Muscle layer of duodenum (tissue), 2 donors: ENCODE measurements at regions not wholly inside any gene's neighbourhood (a gene's known extent, or its start where the extent isn't known, plus 50 kb on each side); places are given as distances from the start of the nearest gene placed in this dataset.

Source experiments
- H3K27ac ChIP-seq: one replicate; pipeline ENCODE4 v1.7.0; 2013; ENCODE audit warnings: mild to moderate bottlenecking, low read length
- H3K27me3 ChIP-seq: one replicate; pipeline ENCODE4 v1.7.0; 2013; ENCODE audit warnings: low read depth, mild to moderate bottlenecking, control low read depth, low read length
- H3K36me3 ChIP-seq, 2 donors: one replicate each; pipeline ENCODE4 v1.7.0; 2013; ENCODE audit warnings: low read length in 2 of 2, control low read depth in 1 of 2, mild to moderate bottlenecking in 1 of 2; ENCODE audit not compliant: insufficient read depth in 2 of 2, control insufficient read depth in 1 of 2
- H3K4me1 ChIP-seq, 2 donors: one replicate each; pipeline ENCODE4 v1.7.0; 2013; ENCODE audit warnings: low read length in 2 of 2, mild to moderate bottlenecking in 2 of 2, control low read depth in 1 of 2, moderate library complexity in 1 of 2; ENCODE audit not compliant: insufficient read depth in 2 of 2, control insufficient read depth in 1 of 2
- H3K4me3 ChIP-seq, 2 donors: one replicate each; pipeline ENCODE4 v1.7.0; 2013; ENCODE audit warnings: low read length in 2 of 2, low read depth in 1 of 2, mild to moderate bottlenecking in 1 of 2
- H3K9me3 ChIP-seq, 2 donors: one replicate each; pipeline ENCODE4 v1.7.0; 2013; ENCODE audit warnings: low read length in 2 of 2, control low read depth in 1 of 2, mild to moderate bottlenecking in 1 of 2; ENCODE audit not compliant: control insufficient read depth in 1 of 2
- donor health status: healthy.

GRCh38 chr9:90458485-90458884 lies 184.1 kb downstream of the DIRAS2 start:
- Histone ChIP-seq H3K36me3 (no peaks in the 10 kb centered on the region), H3K27ac (no peak overlapping the region), H3K4me3 (no peak overlapping the region), H3K27me3 (no peaks in the 10 kb centered on the region), H3K9me3 (no peaks in the 10 kb centered on the region), H3K4me1 (no peaks in the 10 kb centered on the region)

GRCh38 chr9:90459321-90459720 lies 183.3 kb downstream of the DIRAS2 start:
- no peaks in the 10 kb centered on the region for H3K9me3 ChIP-seq
- no peaks in the 10 kb centered on the region for H3K36me3 ChIP-seq
- H3K4me1 ChIP-seq = no peaks in the 10 kb centered on the region
- H3K27ac ChIP-seq = no peak overlapping the region
- no peak overlapping the region for H3K4me3 ChIP-seq
- H3K27me3 ChIP-seq = no peaks in the 10 kb centered on the region

- Histone ChIP-seq H3K9me3 (no peaks in the 10 kb centered on the region), H3K27ac (no peak overlapping the region), H3K36me3 (no peaks in the 10 kb centered on the region), H3K4me1 (no peaks in the 10 kb centered on the region), H3K4me3 (no peak overlapping the region), H3K27me3 (no peaks in the 10 kb centered on the region)
These were observed 182.4 kb downstream of the DIRAS2 start for GRCh38 chr9:90460220-90460619.

GRCh38 chr9:90464978-90465377 lies 177.6 kb downstream of the DIRAS2 start:
- Histone ChIP-seq H3K27ac (no peak overlapping the region), H3K4me3 (no peak overlapping the region), H3K4me1 (no peaks in the 10 kb centered on the region), H3K36me3 (no peaks in the 10 kb centered on the region), H3K27me3 (no peaks in the 10 kb centered on the region), H3K9me3 (no peaks in the 10 kb centered on the region)

- no peaks in the 10 kb centered on the region for H3K9me3 ChIP-seq
- no peaks in the 10 kb centered on the region for H3K36me3 ChIP-seq
- no peak overlapping the region for H3K4me3 ChIP-seq
- no peak overlapping the region for H3K27ac ChIP-seq
- H3K4me1 ChIP-seq = no peaks in the 10 kb centered on the region
- no peaks in the 10 kb centered on the region for H3K27me3 ChIP-seq
These were observed 176.2 kb downstream of the DIRAS2 start for GRCh38 chr9:90466441-90466840.

GRCh38 chr9:90469435-90469834 lies 173.2 kb downstream of the DIRAS2 start:
- no peaks in the 10 kb centered on the region for H3K9me3 ChIP-seq
- H3K36me3 ChIP-seq = no peaks in the 10 kb centered on the region
- H3K4me3 ChIP-seq = no peak overlapping the region
- no peaks in the 10 kb centered on the region for H3K27me3 ChIP-seq
- no peaks in the 10 kb centered on the region for H3K4me1 ChIP-seq
- no peak overlapping the region for H3K27ac ChIP-seq

GRCh38 chr9:90469865-90470387 lies 172.7 kb downstream of the DIRAS2 start:
- Histone ChIP-seq H3K36me3 (no peaks in the 10 kb centered on the region), H3K9me3 (no peaks in the 10 kb centered on the region), H3K27ac (no peak overlapping the region), H3K27me3 (no peaks in the 10 kb centered on the region), H3K4me3 (no peak overlapping the region), H3K4me1 (no peaks in the 10 kb centered on the region)

- no peaks in the 10 kb centered on the region for H3K4me1 ChIP-seq
- no peaks in the 10 kb centered on the region for H3K27me3 ChIP-seq
- no peaks in the 10 kb centered on the region for H3K9me3 ChIP-seq
- H3K36me3 ChIP-seq = no peaks in the 10 kb centered on the region
- H3K4me3 ChIP-seq = no peak overlapping the region
- H3K27ac ChIP-seq = no peak overlapping the region
These were observed 166.6 kb downstream of the DIRAS2 start for GRCh38 chr9:90476058-90476457.

- no peaks in the 10 kb centered on the region for H3K4me1 ChIP-seq
These were observed 165.1 kb downstream of the DIRAS2 start for GRCh38 chr9:90477535-90477934.

GRCh38 chr9:90478821-90479220 lies 163.8 kb downstream of the DIRAS2 start:
- H3K9me3 ChIP-seq = no peaks in the 10 kb centered on the region
- no peaks in the 10 kb centered on the region for H3K36me3 ChIP-seq
- no peaks in the 10 kb centered on the region for H3K4me1 ChIP-seq
- H3K4me3 ChIP-seq = no peak overlapping the region
- no peak overlapping the region for H3K27ac ChIP-seq
- H3K27me3 ChIP-seq = no peaks in the 10 kb centered on the region

More at GRCh38 chr9:90477535-90477934, 165.1 kb downstream of the DIRAS2 start:
- no peaks in the 10 kb centered on the region for H3K9me3 ChIP-seq
- no peaks in the 10 kb centered on the region for H3K27me3 ChIP-seq
- no peak overlapping the region for H3K27ac ChIP-seq
- no peaks in the 10 kb centered on the region for H3K36me3 ChIP-seq
- no peak overlapping the region for H3K4me3 ChIP-seq

GRCh38 chr9:90485028-90485427 lies 157.6 kb downstream of the DIRAS2 start:
- Histone ChIP-seq H3K4me3 (no peak overlapping the region), H3K4me1 (no peaks in the 10 kb centered on the region), H3K27ac (no peak overlapping the region), H3K27me3 (no peaks in the 10 kb centered on the region), H3K9me3 (peaks cover 0 to 7% of the 10 kb centered on the region in 2 donors), H3K36me3 (no peaks in the 10 kb centered on the region)

- no peaks in the 10 kb centered on the region for H3K27me3 ChIP-seq
- no peak overlapping the region for H3K4me3 ChIP-seq
- no peaks in the 10 kb centered on the region for H3K36me3 ChIP-seq
- H3K27ac ChIP-seq = no peak overlapping the region
- H3K4me1 ChIP-seq = no peaks in the 10 kb centered on the region
- peaks cover 0 to 7% of the 10 kb centered on the region in 2 donors for H3K9me3 ChIP-seq
These were observed 153.6 kb downstream of the DIRAS2 start for GRCh38 chr9:90489066-90489465.
